Uterus (tissue), 2 donors: ENCODE measurements at regions not wholly inside any gene's neighbourhood (a gene's known extent, or its start where the extent isn't known, plus 50 kb on each side); places are given as distances from the start of the nearest gene placed in this dataset.

Source experiments
- POLR2A ChIP-seq, 2 donors: fragments of 450-650 bp; IDR thresholded peaks; one replicate each; pipeline ENCODE4 v1.6.1; 2016; ENCODE audit warnings: antibody characterized with exemption in 2 of 2, mild to moderate bottlenecking in 1 of 2, moderate library complexity in 1 of 2
- TF ChIP-seq, protein P1 (sequence below), 4 experiments: fragments of 200-600 bp in 2 of 4; fragments of 450-650 bp in 2 of 4; sonication (generic) in 2 of 4; IDR thresholded peaks; one replicate each; pipeline ENCODE4 v1.5.1; 2016 to 2019; ENCODE audit warnings: antibody characterized with exemption in 4 of 4, mild to moderate bottlenecking in 2 of 4, moderate library complexity in 1 of 4

DNA sequence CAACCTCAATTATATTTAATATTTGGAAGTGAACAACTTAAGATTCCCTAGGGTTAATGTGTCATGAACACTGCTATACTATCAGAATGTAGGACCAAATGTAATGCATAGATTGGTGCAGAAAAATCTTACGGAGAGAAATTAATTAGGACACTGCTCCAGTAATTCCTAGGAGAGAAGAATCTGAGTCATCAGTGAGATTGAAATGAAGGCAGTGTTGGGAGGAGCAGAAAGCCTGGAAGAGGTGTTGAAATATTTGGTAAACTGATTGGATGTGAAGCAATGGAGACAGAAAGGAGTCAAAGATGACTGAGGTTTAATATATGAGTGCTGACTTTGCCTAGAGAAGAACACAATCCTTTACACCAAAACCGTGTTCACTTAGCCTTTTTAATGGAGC, 836.0 kb downstream of the FAM181B start:
- TF ChIP-seq POLR2A (IDR thresholded peaks at IDR 0.05) = no peak
- TF ChIP-seq, protein P1, sequence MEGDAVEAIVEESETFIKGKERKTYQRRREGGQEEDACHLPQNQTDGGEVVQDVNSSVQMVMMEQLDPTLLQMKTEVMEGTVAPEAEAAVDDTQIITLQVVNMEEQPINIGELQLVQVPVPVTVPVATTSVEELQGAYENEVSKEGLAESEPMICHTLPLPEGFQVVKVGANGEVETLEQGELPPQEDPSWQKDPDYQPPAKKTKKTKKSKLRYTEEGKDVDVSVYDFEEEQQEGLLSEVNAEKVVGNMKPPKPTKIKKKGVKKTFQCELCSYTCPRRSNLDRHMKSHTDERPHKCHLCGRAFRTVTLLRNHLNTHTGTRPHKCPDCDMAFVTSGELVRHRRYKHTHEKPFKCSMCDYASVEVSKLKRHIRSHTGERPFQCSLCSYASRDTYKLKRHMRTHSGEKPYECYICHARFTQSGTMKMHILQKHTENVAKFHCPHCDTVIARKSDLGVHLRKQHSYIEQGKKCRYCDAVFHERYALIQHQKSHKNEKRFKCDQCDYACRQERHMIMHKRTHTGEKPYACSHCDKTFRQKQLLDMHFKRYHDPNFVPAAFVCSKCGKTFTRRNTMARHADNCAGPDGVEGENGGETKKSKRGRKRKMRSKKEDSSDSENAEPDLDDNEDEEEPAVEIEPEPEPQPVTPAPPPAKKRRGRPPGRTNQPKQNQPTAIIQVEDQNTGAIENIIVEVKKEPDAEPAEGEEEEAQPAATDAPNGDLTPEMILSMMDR (IDR thresholded peaks at IDR 0.05) = no peak
